OCI-LY1 (cell line): ENCODE measurements at regions not wholly inside any gene's neighbourhood (a gene's known extent, or its start where the extent isn't known, plus 50 kb on each side); places are given as distances from the start of the nearest gene placed in this dataset.

Experiments used
- H2AFZ ChIP-seq: fragments of 200-600 bp; sonication (generic), shearing (Covaris generic); 2 replicates; pipeline ENCODE4 v1.6.0; 2014; ENCODE audit warnings: antibody characterized with exemption, mild to moderate bottlenecking, low read length
- H3F3A ChIP-seq: fragments of 200-600 bp; sonication (generic), shearing (Covaris generic); 2 replicates; pipeline ENCODE4 v1.6.0; 2014; ENCODE audit warnings: mild to moderate bottlenecking, antibody characterized with exemption, low read length, moderate library complexity; ENCODE audit not compliant: insufficient read depth
- H3K27ac ChIP-seq: fragments of 200-600 bp; sonication (generic); 2 replicates; pipeline ENCODE4 v1.5.1; 2014; ENCODE audit warnings: low read length, mixed run types, mild to moderate bottlenecking, low read depth; ENCODE audit not compliant: poor library complexity, severe bottlenecking
- H3K27me3 ChIP-seq: fragments of 200-600 bp; sonication (generic); 2 replicates; pipeline ENCODE4 v1.6.0; 2014; ENCODE audit warnings: antibody characterized with exemption, mild to moderate bottlenecking, low read length, moderate library complexity; ENCODE audit not compliant: insufficient read depth
- H3K36me3 ChIP-seq: fragments of 200-600 bp; sonication (generic); 2 replicates; pipeline ENCODE4 v1.6.1; 2014; ENCODE audit warnings: mild to moderate bottlenecking, antibody characterized with exemption, low read length, moderate library complexity, mixed read lengths; ENCODE audit not compliant: insufficient read depth
- H3K4me1 ChIP-seq: fragments of 200-600 bp; sonication (generic); 2 replicates; pipeline ENCODE4 v1.5.1; 2014; ENCODE audit warnings: mild to moderate bottlenecking, low read length, moderate library complexity; ENCODE audit not compliant: insufficient read depth, severe bottlenecking
- H3K4me2 ChIP-seq: fragments of 200-600 bp; sonication (generic), shearing (Covaris generic); 2 replicates; pipeline ENCODE4 v1.6.1; 2014; ENCODE audit warnings: low read length
- H3K4me3 ChIP-seq: fragments of 200-600 bp; sonication (generic); 2 replicates; pipeline ENCODE4 v1.5.1; 2014; ENCODE audit warnings: low read length, low read depth, mild to moderate bottlenecking, mixed read lengths; ENCODE audit not compliant: poor library complexity, severe bottlenecking
- H3K79me2 ChIP-seq: fragments of 200-600 bp; shearing (Covaris generic); 2 replicates; pipeline ENCODE4 v1.6.1; 2016; ENCODE audit warnings: mixed run types, low read length, mixed read lengths; ENCODE audit not compliant: insufficient read depth
- H3K9ac ChIP-seq: fragments of 200-600 bp; sonication (generic), shearing (Covaris generic); 2 replicates; pipeline ENCODE4 v1.6.1; 2014; ENCODE audit warnings: mild to moderate bottlenecking, low read length, mixed read lengths
- H3K9me2 ChIP-seq: fragments of 200-600 bp; sonication (generic), shearing (Covaris generic); 2 replicates; pipeline ENCODE4 v1.6.1; 2014; ENCODE audit warnings: low read depth, mild to moderate bottlenecking, low read length, mixed read lengths
- H3K9me3 ChIP-seq: fragments of 200-600 bp; shearing (Covaris generic); 2 replicates; pipeline ENCODE4 v1.6.1; 2014; ENCODE audit warnings: low read length, mixed read lengths
- H4K20me1 ChIP-seq: fragments of 200-600 bp; sonication (generic), shearing (Covaris generic); 2 replicates; pipeline ENCODE4 v1.6.0; 2016; ENCODE audit warnings: mild to moderate bottlenecking, low read length; ENCODE audit not compliant: insufficient read depth
- EZH2 ChIP-seq: fragments of 200-600 bp; sonication (generic), shearing (Covaris generic); IDR thresholded peaks from 2 replicates; pipeline ENCODE4 v1.8.0; 2017; ENCODE audit warnings: borderline replicate concordance, mixed run types, mild to moderate bottlenecking, antibody characterized with exemption, low read length, moderate library complexity, mixed read lengths
- TF ChIP-seq, protein P1 (sequence below): fragments of 200-600 bp; sonication (generic), shearing (Covaris generic); IDR thresholded peaks from 2 replicates; pipeline ENCODE4 v1.5.1; 2017; ENCODE audit warnings: mild to moderate bottlenecking, antibody characterized with exemption, low read length, moderate library complexity, mixed read lengths

DNA sequence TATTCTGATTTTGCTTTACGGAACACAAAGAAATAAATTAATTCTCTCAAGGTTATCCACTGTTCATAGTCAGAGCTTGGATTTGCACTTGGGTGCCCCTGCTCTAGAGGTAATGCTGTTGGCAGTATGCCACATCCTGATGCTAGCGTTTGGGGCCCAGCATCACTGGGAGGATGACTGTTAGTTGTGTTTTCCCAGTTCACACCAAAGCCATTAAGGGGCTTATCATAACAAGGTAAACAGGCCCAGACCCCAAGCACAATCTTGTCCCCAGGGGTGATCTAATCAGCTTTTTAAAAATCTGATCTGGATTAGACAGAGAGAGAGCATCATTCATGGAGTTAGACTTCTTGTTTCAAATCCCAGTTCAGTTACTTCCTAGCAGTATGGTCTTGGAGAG is 60.2 kb upstream of the PBX1 start:
- Histone ChIP-seq H3K4me2 (no peak overlapping the region), H3F3A (no peaks in the 10 kb centered on the region), H3K27me3 (no peaks in the 10 kb centered on the region), H3K9me2 (no peaks in the 10 kb centered on the region), H4K20me1 (no peaks in the 10 kb centered on the region), H3K9me3 (no peaks in the 10 kb centered on the region), H3K4me1 (no peaks in the 10 kb centered on the region), H3K79me2 (no peaks in the 10 kb centered on the region), H3K4me3 (no peak overlapping the region), H3K36me3 (no peaks in the 10 kb centered on the region), H3K9ac (no peak overlapping the region), H2AFZ (no peak overlapping the region), H3K27ac (no peak overlapping the region)
- TF ChIP-seq, protein P1, sequence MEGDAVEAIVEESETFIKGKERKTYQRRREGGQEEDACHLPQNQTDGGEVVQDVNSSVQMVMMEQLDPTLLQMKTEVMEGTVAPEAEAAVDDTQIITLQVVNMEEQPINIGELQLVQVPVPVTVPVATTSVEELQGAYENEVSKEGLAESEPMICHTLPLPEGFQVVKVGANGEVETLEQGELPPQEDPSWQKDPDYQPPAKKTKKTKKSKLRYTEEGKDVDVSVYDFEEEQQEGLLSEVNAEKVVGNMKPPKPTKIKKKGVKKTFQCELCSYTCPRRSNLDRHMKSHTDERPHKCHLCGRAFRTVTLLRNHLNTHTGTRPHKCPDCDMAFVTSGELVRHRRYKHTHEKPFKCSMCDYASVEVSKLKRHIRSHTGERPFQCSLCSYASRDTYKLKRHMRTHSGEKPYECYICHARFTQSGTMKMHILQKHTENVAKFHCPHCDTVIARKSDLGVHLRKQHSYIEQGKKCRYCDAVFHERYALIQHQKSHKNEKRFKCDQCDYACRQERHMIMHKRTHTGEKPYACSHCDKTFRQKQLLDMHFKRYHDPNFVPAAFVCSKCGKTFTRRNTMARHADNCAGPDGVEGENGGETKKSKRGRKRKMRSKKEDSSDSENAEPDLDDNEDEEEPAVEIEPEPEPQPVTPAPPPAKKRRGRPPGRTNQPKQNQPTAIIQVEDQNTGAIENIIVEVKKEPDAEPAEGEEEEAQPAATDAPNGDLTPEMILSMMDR = no peak
- no peak for TF ChIP-seq EZH2

DNA sequence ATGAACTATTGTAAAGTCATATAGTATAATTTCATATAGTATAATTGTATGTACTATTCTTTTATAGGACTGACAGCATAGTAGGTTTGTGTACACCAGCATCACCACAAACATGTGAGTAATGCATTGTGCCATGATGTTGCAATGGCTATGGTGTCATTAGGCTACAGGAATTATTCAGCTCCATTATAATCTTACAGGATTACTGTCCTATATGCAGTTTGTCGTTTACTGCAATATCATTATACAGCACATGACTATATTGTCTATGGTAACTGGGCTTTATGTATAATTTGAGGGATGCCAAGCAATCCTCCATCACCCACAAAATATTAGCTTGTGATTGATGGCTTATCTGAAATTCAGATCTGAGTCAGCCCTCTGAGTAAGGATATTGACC is 54.2 kb upstream of the PBX1 start:
- H2AFZ ChIP-seq = no peak overlapping the region
- no peaks in the 10 kb centered on the region for H3K4me1 ChIP-seq
- no peak overlapping the region for H3K4me2 ChIP-seq
- no peaks in the 10 kb centered on the region for H4K20me1 ChIP-seq
- no peak overlapping the region for H3K4me3 ChIP-seq
- H3K9ac ChIP-seq = no peak overlapping the region
- no peaks in the 10 kb centered on the region for H3K9me3 ChIP-seq
- no peaks in the 10 kb centered on the region for H3K79me2 ChIP-seq
- H3K36me3 ChIP-seq = no peaks in the 10 kb centered on the region
- TF ChIP-seq EZH2 = no peak
- TF ChIP-seq, protein P1 = no peak
- H3F3A ChIP-seq = no peaks in the 10 kb centered on the region
- no peaks in the 10 kb centered on the region for H3K9me2 ChIP-seq
- H3K27me3 ChIP-seq = no peaks in the 10 kb centered on the region
- H3K27ac ChIP-seq = no peak overlapping the region
